Umbilical cord (tissue), 1 donor: ENCODE measurements at regions not wholly inside any gene's neighbourhood (a gene's known extent, or its start where the extent isn't known, plus 50 kb on each side); places are given as distances from the start of the nearest gene placed in this dataset.
"Not testable (repeated sequence)": the region's sequence is repeated elsewhere in the genome, so short reads cannot be mapped to it uniquely, and the experiment has no call there.

Experiments used
- DNase-seq: peaks from one replicate; pipeline ENCODE4 v3.0.0-alpha.2; 2015; ENCODE audit warnings: low spot score

- DNase-seq: no peak
Measured at GRCh38 chr6:130713144-130713543, 114.1 kb upstream of the SMLR1 start.

GRCh38 chr6:130715058-130715457 lies 112.1 kb upstream of the SMLR1 start:
- peak; percentile 35 for DNase-seq

- no peak for DNase-seq
Measured at GRCh38 chr6:130716466-130716865, 110.7 kb upstream of the SMLR1 start.

GRCh38 chr6:130717657-130718056 lies 109.5 kb upstream of the SMLR1 start:
- DNase-seq: no peak

- no peak for DNase-seq
Measured at GRCh38 chr6:130720076-130720715, 107.0 kb upstream of the SMLR1 start.

- no peak for DNase-seq
Measured at GRCh38 chr6:130724089-130724488, 103.1 kb upstream of the SMLR1 start.

GRCh38 chr6:130725551-130725950 lies 101.7 kb upstream of the SMLR1 start:
- DNase-seq: no peak

GRCh38 chr6:130728064-130728463 lies 99.1 kb upstream of the SMLR1 start:
- DNase-seq: not testable (repeated sequence)

GRCh38 chr6:130730600-130730999 lies 96.6 kb upstream of the SMLR1 start:
- no peak for DNase-seq

GRCh38 chr6:130734161-130734560 lies 93.0 kb upstream of the SMLR1 start:
- DNase-seq: no peak

GRCh38 chr6:130740308-130740707 lies 86.9 kb upstream of the SMLR1 start:
- no peak for DNase-seq

GRCh38 chr6:130742131-130742681 lies 85.0 kb upstream of the SMLR1 start:
- DNase-seq: no peak

- DNase-seq: no peak
Measured at GRCh38 chr6:130743175-130743574, 84.0 kb upstream of the SMLR1 start.

- DNase-seq: no peak
Measured at GRCh38 chr6:130744576-130745366, 82.4 kb upstream of the SMLR1 start.

- DNase-seq: no peak
Measured at GRCh38 chr6:130748041-130748440, 79.2 kb upstream of the SMLR1 start.

GRCh38 chr6:130749402-130749801 lies 77.8 kb upstream of the SMLR1 start:
- no peak for DNase-seq

- no peak for DNase-seq
Measured at GRCh38 chr6:130752267-130752666, 74.9 kb upstream of the SMLR1 start.

- no peak for DNase-seq
Measured at GRCh38 chr6:130754786-130755367, 72.3 kb upstream of the SMLR1 start.

GRCh38 chr6:130755368-130756034 lies 71.7 kb upstream of the SMLR1 start:
- no peak for DNase-seq

- DNase-seq: no peak
Measured at GRCh38 chr6:130756824-130757223, 70.4 kb upstream of the SMLR1 start.

GRCh38 chr6:130758813-130759212 lies 68.4 kb upstream of the SMLR1 start:
- DNase-seq: no peak

- DNase-seq: no peak
Measured at GRCh38 chr6:130760006-130760405, 67.2 kb upstream of the SMLR1 start.
